GM12878 (cell line): ENCODE measurements at regions not wholly inside any gene's neighbourhood (a gene's known extent, or its start where the extent isn't known, plus 50 kb on each side); places are given as distances from the start of the nearest gene placed in this dataset.

Experiments
- CEBPB ChIP-seq, 2 experiments: fragments of 150-350 bp in 1 of 2; IDR thresholded peaks; 2 replicates each; pipeline ENCODE4 v1.6.1; 2012 to 2014; ENCODE audit warnings: low read depth in 2 of 2, low read length in 2 of 2, borderline replicate concordance in 1 of 2, inconsistent platforms in 1 of 2
- CHD4 ChIP-seq: fragments of 200-600 bp; sonication (generic); IDR thresholded peaks from 2 replicates; pipeline ENCODE4 v1.6.1; 2016; ENCODE audit warnings: mild to moderate bottlenecking
- DPF2 ChIP-seq: fragments of 450-650 bp; IDR thresholded peaks from 2 replicates; pipeline ENCODE4 v1.6.1; 2017; ENCODE audit warnings: mild to moderate bottlenecking
- EGR1 ChIP-seq, 2 experiments: IDR thresholded peaks; 1 replicate in 1 of 2; 2 replicates in 1 of 2; pipeline ENCODE4 v1.6.1; 2011 to 2012; ENCODE audit warnings: low read depth in 2 of 2, low read length in 2 of 2, borderline replicate concordance in 1 of 2, mild to moderate bottlenecking in 1 of 2, moderate library complexity in 1 of 2
- MXI1 ChIP-seq: fragments of 150-350 bp; IDR thresholded peaks from 2 replicates; pipeline ENCODE4 v1.6.1; 2011; ENCODE audit warnings: low read depth, mild to moderate bottlenecking, inconsistent platforms, low read length, improper control_type of control experiment
- NFXL1 ChIP-seq: fragments of 450-650 bp; IDR thresholded peaks from 2 replicates; pipeline ENCODE4 v1.6.1; 2017; ENCODE audit warnings: antibody characterized with exemption, mild to moderate bottlenecking, borderline replicate concordance
- NRF1 ChIP-seq: conservative IDR thresholded peaks from 2 replicates; pipeline ENCODE4 v1.6.1; 2011; ENCODE audit warnings: mild to moderate bottlenecking, low read depth, low read length, improper control_type of control experiment
- RB1 ChIP-seq: fragments of 450-650 bp; formaldehyde crosslinking; IDR thresholded peaks from 2 replicates; pipeline ENCODE4 v1.6.1; 2017; ENCODE audit warnings: mild to moderate bottlenecking, borderline replicate concordance
- STAT1 ChIP-seq: fragments of 450-650 bp; conservative IDR thresholded peaks from 2 replicates; pipeline ENCODE4 v1.6.1; 2014; ENCODE audit warnings: antibody characterized with exemption, mild to moderate bottlenecking
- STAT3 ChIP-seq: IDR thresholded peaks from 2 replicates; pipeline ENCODE4 v1.6.1; 2011; ENCODE audit warnings: low read depth, low read length, improper control_type of control experiment
- ZNF274 ChIP-seq: IDR thresholded peaks from one replicate; pipeline ENCODE4 v1.8.0; 2011; ENCODE audit not compliant: insufficient read length, insufficient read depth
- TF ChIP-seq, protein P1 (sequence below): fragments of 450-650 bp; IDR thresholded peaks from 2 replicates; pipeline ENCODE4 v1.6.1; 2018; ENCODE audit warnings: borderline replicate concordance, mild to moderate bottlenecking; ENCODE audit not compliant: partially characterized antibody
- TF ChIP-seq, protein P2 (sequence below): fragments of 450-650 bp; formaldehyde crosslinking; IDR thresholded peaks from 2 replicates; pipeline ENCODE4 v1.4.0; 2022; ENCODE audit warnings: mild to moderate bottlenecking, moderate library complexity
- TF ChIP-seq, protein P3 (sequence below): fragments of 450-650 bp; IDR thresholded peaks from 2 replicates; pipeline ENCODE4 v1.6.1; 2017; ENCODE audit warnings: mild to moderate bottlenecking

DNA sequence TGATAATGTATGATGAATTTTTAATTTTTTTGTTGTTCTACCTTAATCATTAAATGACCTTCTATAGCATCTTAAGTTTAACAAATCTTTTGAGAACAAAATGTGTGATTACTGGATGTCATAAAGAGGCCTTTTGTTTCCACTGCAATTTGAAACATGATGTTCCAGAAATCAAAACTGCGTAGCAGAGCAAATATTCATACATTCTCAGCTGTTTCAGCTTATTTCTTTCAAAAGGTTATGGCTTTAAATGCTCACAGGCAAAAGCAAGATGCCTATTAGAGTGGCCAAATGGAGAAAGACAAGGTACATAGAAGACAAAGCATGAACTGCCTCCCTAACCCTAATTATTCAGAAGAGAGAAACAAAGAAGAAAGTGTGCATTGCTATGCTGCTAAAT is 233.0 kb upstream of the SLC7A11 start (continued):
- TF ChIP-seq, protein P1, sequence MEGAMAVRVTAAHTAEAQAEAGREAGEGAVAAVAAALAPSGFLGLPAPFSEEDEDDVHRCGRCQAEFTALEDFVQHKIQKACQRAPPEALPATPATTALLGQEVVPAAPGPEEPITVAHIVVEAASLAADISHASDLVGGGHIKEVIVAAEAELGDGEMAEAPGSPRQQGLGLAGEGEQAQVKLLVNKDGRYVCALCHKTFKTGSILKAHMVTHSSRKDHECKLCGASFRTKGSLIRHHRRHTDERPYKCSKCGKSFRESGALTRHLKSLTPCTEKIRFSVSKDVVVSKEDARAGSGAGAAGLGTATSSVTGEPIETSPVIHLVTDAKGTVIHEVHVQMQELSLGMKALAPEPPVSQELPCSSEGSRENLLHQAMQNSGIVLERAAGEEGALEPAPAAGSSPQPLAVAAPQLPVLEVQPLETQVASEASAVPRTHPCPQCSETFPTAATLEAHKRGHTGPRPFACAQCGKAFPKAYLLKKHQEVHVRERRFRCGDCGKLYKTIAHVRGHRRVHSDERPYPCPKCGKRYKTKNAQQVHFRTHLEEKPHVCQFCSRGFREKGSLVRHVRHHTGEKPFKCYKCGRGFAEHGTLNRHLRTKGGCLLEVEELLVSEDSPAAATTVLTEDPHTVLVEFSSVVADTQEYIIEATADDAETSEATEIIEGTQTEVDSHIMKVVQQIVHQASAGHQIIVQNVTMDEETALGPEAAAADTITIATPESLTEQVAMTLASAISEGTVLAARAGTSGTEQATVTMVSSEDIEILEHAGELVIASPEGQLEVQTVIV: no peak
- no peak for TF ChIP-seq MXI1
- TF ChIP-seq ZNF274: no peak
- no peak for TF ChIP-seq STAT3
- no peak for TF ChIP-seq NRF1
- TF ChIP-seq, protein P2, sequence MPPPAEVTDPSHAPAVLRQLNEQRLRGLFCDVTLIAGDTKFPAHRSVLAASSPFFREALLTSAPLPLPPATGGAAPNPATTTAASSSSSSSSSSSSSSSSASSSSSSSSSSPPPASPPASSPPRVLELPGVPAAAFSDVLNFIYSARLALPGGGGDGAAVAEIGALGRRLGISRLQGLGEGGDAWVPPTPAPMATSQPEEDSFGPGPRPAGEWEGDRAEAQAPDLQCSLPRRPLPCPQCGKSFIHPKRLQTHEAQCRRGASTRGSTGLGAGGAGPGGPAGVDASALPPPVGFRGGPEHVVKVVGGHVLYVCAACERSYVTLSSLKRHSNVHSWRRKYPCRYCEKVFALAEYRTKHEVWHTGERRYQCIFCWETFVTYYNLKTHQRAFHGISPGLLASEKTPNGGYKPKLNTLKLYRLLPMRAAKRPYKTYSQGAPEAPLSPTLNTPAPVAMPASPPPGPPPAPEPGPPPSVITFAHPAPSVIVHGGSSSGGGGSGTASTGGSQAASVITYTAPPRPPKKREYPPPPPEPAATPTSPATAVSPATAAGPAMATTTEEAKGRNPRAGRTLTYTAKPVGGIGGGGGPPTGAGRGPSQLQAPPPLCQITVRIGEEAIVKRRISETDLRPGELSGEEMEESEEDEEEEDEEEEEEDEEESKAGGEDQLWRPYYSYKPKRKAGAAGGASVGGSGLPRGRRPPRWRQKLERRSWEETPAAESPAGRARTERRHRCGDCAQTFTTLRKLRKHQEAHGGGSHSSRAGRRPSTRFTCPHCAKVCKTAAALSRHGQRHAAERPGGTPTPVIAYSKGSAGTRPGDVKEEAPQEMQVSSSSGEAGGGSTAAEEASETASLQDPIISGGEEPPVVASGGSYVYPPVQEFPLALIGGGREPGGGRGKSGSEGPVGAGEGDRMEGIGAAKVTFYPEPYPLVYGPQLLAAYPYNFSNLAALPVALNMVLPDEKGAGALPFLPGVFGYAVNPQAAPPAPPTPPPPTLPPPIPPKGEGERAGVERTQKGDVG: no peak
- TF ChIP-seq EGR1 (IDR thresholded peaks at IDR 0.05; ENCODE audit: borderline replicate concordance in 1 of 2, low read depth in 2 of 2, low read length in 2 of 2): no peak
- no peak for TF ChIP-seq NFXL1
- TF ChIP-seq RB1: no peak
- no peak for TF ChIP-seq CHD4
- no peak for TF ChIP-seq CEBPB (IDR thresholded peaks at IDR 0.05; ENCODE audit: borderline replicate concordance in 1 of 2, low read depth in 2 of 2, low read length in 2 of 2)
- TF ChIP-seq, protein P3, sequence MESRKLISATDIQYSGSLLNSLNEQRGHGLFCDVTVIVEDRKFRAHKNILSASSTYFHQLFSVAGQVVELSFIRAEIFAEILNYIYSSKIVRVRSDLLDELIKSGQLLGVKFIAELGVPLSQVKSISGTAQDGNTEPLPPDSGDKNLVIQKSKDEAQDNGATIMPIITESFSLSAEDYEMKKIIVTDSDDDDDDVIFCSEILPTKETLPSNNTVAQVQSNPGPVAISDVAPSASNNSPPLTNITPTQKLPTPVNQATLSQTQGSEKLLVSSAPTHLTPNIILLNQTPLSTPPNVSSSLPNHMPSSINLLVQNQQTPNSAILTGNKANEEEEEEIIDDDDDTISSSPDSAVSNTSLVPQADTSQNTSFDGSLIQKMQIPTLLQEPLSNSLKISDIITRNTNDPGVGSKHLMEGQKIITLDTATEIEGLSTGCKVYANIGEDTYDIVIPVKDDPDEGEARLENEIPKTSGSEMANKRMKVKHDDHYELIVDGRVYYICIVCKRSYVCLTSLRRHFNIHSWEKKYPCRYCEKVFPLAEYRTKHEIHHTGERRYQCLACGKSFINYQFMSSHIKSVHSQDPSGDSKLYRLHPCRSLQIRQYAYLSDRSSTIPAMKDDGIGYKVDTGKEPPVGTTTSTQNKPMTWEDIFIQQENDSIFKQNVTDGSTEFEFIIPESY: no peak
- no peak for TF ChIP-seq DPF2
- TF ChIP-seq STAT1: no peak
